ENCODE measurements at regions not wholly inside any gene's neighbourhood (a gene's known extent, or its start where the extent isn't known, plus 50 kb on each side); places are given as distances from the start of the nearest gene placed in this dataset.
"Not testable (repeated sequence)": the region's sequence is repeated elsewhere in the genome, so short reads cannot be mapped to it uniquely, and the experiment has no call there.

- no peak for DNase-seq (ENCODE audit: low spot score)
Observed at GRCh38 chr2:2804528-2804927, 473.5 kb upstream of the MYT1L start.

- no peak for DNase-seq (ENCODE audit: low spot score)
Observed at GRCh38 chr2:2801458-2801857, 470.4 kb upstream of the MYT1L start.

- no peak for DNase-seq (ENCODE audit: low spot score)
Observed at GRCh38 chr2:2800697-2801096, 469.6 kb upstream of the MYT1L start.

- no peak for DNase-seq (ENCODE audit: low spot score)
Observed at GRCh38 chr2:2800001-2800400, 468.9 kb upstream of the MYT1L start.

GRCh38 chr2:2799151-2799697, 468.1 kb upstream of the MYT1L start:
- DNase-seq (ENCODE audit: low spot score) = no peak

GRCh38 chr2:2798337-2798736, 467.3 kb upstream of the MYT1L start:
- DNase-seq (ENCODE audit: low spot score) = no peak

- DNase-seq (ENCODE audit: low spot score) = no peak
Observed at GRCh38 chr2:2797797-2798196, 466.7 kb upstream of the MYT1L start.

- no peak for DNase-seq (ENCODE audit: low spot score)
Observed at GRCh38 chr2:2796207-2796606, 465.1 kb upstream of the MYT1L start.

- DNase-seq (ENCODE audit: low spot score) = no peak
Observed at GRCh38 chr2:2795438-2796091, 464.5 kb upstream of the MYT1L start.

- no peak for DNase-seq (ENCODE audit: low spot score)
Observed at GRCh38 chr2:2793925-2794560, 463.0 kb upstream of the MYT1L start.

- DNase-seq (ENCODE audit: low spot score) = no peak
Observed at GRCh38 chr2:2793514-2793913, 462.4 kb upstream of the MYT1L start.

- DNase-seq (ENCODE audit: low spot score) = no peak
Observed at GRCh38 chr2:2791606-2792005, 460.5 kb upstream of the MYT1L start.

- DNase-seq (ENCODE audit: low spot score) = no peak
Observed at GRCh38 chr2:2791031-2791430, 460.0 kb upstream of the MYT1L start.

- DNase-seq (ENCODE audit: low spot score) = no peak
Observed at GRCh38 chr2:2788076-2788475, 457.0 kb upstream of the MYT1L start.

GRCh38 chr2:2787301-2787907, 456.3 kb upstream of the MYT1L start:
- DNase-seq (ENCODE audit: low spot score) = no peak

- no peak for DNase-seq (ENCODE audit: low spot score)
Observed at GRCh38 chr2:2782007-2782406, 450.9 kb upstream of the MYT1L start.

GRCh38 chr2:2779727-2780126, 448.7 kb upstream of the MYT1L start:
- DNase-seq (ENCODE audit: low spot score) = no peak

- no peak for DNase-seq (ENCODE audit: low spot score)
Observed at GRCh38 chr2:2777876-2778275, 446.8 kb upstream of the MYT1L start.

GRCh38 chr2:2777213-2777612, 446.1 kb upstream of the MYT1L start:
- no peak for DNase-seq (ENCODE audit: low spot score)

GRCh38 chr2:2775018-2775417, 443.9 kb upstream of the MYT1L start:
- no peak for DNase-seq (ENCODE audit: low spot score)

- no peak for DNase-seq (ENCODE audit: low spot score)
Observed at GRCh38 chr2:2773692-2774091, 442.6 kb upstream of the MYT1L start.

GRCh38 chr2:2773080-2773479, 442.0 kb upstream of the MYT1L start:
- not testable (repeated sequence) for DNase-seq (ENCODE audit: low spot score)
